ENCODE measurements at regions not wholly inside any gene's neighbourhood (a gene's known extent, or its start where the extent isn't known, plus 50 kb on each side); places are given as distances from the start of the nearest gene placed in this dataset.
A peak's percentile ranks its signal among the peaks of the same experiment; 100 is the strongest.
"Not testable (repeated sequence)": the region's sequence is repeated elsewhere in the genome, so short reads cannot be mapped to it uniquely, and the experiment has no call there.

- DNase-seq (ENCODE audit: low read depth in 2 of 2): no peak
Observed at GRCh38 chr1:55316947-55317662, 101.9 kb upstream of the USP24 start.

- DNase-seq (ENCODE audit: low read depth in 2 of 2): peak in 1 of 2 donors; percentile 39
Observed at GRCh38 chr1:55316502-55316901, 101.3 kb upstream of the USP24 start.

GRCh38 chr1:55315552-55315951 is 100.4 kb upstream of the USP24 start:
- no peak for DNase-seq (ENCODE audit: low read depth in 2 of 2)

- no peak for DNase-seq (ENCODE audit: low read depth in 2 of 2)
Observed at GRCh38 chr1:55314740-55315139, 99.6 kb upstream of the USP24 start.

- peak in 1 of 2 donors; percentile 53 for DNase-seq (ENCODE audit: low read depth in 2 of 2)
Observed at GRCh38 chr1:55313903-55314302, 98.7 kb upstream of the USP24 start.

GRCh38 chr1:55311979-55312378 is 96.8 kb upstream of the USP24 start:
- no peak for DNase-seq (ENCODE audit: low read depth in 2 of 2)

GRCh38 chr1:55311057-55311641 is 96.0 kb upstream of the USP24 start:
- DNase-seq (ENCODE audit: low read depth in 2 of 2): peak in 1 of 2 donors; percentile 16

GRCh38 chr1:55310505-55310971 is 95.4 kb upstream of the USP24 start:
- peak; percentile 40 to 99 for DNase-seq (ENCODE audit: low read depth in 2 of 2)

- no peak for DNase-seq (ENCODE audit: low read depth in 2 of 2)
Observed at GRCh38 chr1:55309786-55310504, 94.8 kb upstream of the USP24 start.

- DNase-seq (ENCODE audit: low read depth in 2 of 2): peak in 1 of 2 donors; percentile 45
Observed at GRCh38 chr1:55309053-55309452, 93.9 kb upstream of the USP24 start.

- no peak for DNase-seq (ENCODE audit: low read depth in 2 of 2)
Observed at GRCh38 chr1:55305735-55306134, 90.6 kb upstream of the USP24 start.

- no peak for DNase-seq (ENCODE audit: low read depth in 2 of 2)
Observed at GRCh38 chr1:55304229-55304740, 89.1 kb upstream of the USP24 start.

- DNase-seq (ENCODE audit: low read depth in 2 of 2): no peak
Observed at GRCh38 chr1:55302972-55303371, 87.8 kb upstream of the USP24 start.

- peak in 1 of 2 donors; percentile 40 for DNase-seq (ENCODE audit: low read depth in 2 of 2)
Observed at GRCh38 chr1:55301912-55302311, 86.7 kb upstream of the USP24 start.

GRCh38 chr1:55300975-55301374 is 85.8 kb upstream of the USP24 start:
- no peak for DNase-seq (ENCODE audit: low read depth in 2 of 2)

- DNase-seq (ENCODE audit: low read depth in 2 of 2): no peak
Observed at GRCh38 chr1:55298167-55298894, 83.2 kb upstream of the USP24 start.

GRCh38 chr1:55296247-55296646 is 81.1 kb upstream of the USP24 start:
- not testable (repeated sequence) for DNase-seq (ENCODE audit: low read depth in 2 of 2)

GRCh38 chr1:55289614-55290013 is 74.5 kb upstream of the USP24 start:
- DNase-seq (ENCODE audit: low read depth in 2 of 2): no peak

- no peak for DNase-seq (ENCODE audit: low read depth in 2 of 2)
Observed at GRCh38 chr1:55289042-55289441, 73.9 kb upstream of the USP24 start.

- no peak for DNase-seq (ENCODE audit: low read depth in 2 of 2)
Observed at GRCh38 chr1:55288245-55288644, 73.1 kb upstream of the USP24 start.

- no peak for DNase-seq (ENCODE audit: low read depth in 2 of 2)
Observed at GRCh38 chr1:55287723-55288122, 72.6 kb upstream of the USP24 start.
